Fibroblast of mammary gland (primary cell): ENCODE measurements at regions not wholly inside any gene's neighbourhood (a gene's known extent, or its start where the extent isn't known, plus 50 kb on each side); places are given as distances from the start of the nearest gene placed in this dataset.

ENCODE experiments used
- DNase-seq: peaks from one replicate; pipeline ENCODE4 v3.0.0-alpha.2; 2010; ENCODE audit warnings: low read depth
- H3K4me3 ChIP-seq: 2 replicates; pipeline ENCODE4 v1.5.1; 2011; ENCODE audit warnings: low read depth, mild to moderate bottlenecking, low read length, moderate library complexity; ENCODE audit not compliant: control insufficient read depth
- CTCF ChIP-seq: conservative IDR thresholded peaks from 2 replicates; pipeline ENCODE4 v1.5.1; 2011; ENCODE audit warnings: low read depth, low read length, inconsistent platforms; ENCODE audit not compliant: control insufficient read depth, insufficient read depth

GRCh38 chr13:59363947-59364346, 799.8 kb downstream of the DIAPH3 start:
- TF ChIP-seq CTCF: no peak
- DNase-seq: no peak
- H3K4me3 ChIP-seq: no peak overlapping the region

- no peak for TF ChIP-seq CTCF
- H3K4me3 ChIP-seq: no peak overlapping the region
- no peak for DNase-seq
Observed at GRCh38 chr13:59364641-59365085, 799.1 kb downstream of the DIAPH3 start.

DNA sequence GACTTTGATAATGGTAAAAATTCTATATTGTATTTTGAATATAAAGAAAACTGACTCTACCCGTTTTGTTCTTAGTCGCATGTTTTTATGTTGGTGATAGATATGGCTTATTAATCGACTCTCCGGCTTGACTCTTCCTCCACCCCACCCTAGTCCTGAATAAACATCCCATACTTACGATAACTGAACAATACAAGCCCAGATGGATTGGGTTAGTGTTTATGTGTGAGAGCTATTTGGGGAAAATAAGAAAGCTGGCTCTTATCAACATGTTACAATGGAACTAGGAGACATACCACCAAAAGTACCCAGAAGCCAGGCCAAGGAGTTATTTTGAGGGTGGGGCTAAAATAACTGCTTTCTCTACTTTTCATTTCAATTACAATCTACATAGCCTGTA, 796.3 kb downstream of the DIAPH3 start:
- no peak for TF ChIP-seq CTCF

DNA sequence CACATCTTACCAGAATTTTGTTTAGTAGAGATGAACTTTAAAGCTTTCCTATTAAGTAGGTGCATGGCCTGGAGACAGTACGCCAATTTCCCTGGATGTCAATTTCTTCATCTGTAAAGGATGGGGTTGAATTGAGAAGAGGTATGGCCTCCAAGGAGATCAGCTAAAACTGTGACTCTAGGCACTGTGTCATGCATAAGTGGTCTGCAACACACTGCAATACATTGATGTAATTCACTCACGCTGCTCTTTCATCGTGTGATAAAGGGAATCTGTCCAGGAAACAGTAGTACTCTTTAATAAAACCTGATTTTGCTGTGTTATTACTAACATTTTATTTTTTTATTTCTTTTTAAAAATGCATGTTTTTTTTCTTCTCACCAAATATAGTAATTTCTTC, 795.8 kb downstream of the DIAPH3 start:
- no peak for TF ChIP-seq CTCF
- DNase-seq: no peak
- H3K4me3 ChIP-seq: no peak overlapping the region

More for the DNA sequence above, 796.3 kb downstream of the DIAPH3 start:
- DNase-seq: no peak
- H3K4me3 ChIP-seq: no peak overlapping the region

DNA sequence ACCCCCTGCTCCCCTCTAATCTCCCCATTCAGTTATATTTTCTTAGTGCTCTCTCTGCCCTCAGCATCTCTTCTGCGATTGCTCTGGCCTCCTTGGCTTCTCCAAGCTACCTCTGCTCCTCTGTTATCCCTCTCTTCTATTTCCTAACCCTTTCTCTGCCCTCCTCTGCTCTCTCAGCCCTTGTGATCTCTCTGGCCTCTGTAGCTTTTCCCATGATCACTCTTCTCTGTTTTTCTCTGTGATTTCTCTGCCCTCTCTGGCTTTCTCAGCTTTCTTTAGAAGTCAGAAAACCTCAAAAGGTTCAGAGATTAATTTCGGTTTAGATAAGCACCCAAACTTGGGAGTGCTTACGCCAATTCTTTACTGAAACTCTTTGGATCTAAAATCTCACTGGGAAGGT, 795.0 kb downstream of the DIAPH3 start:
- TF ChIP-seq CTCF: no peak
- no peak overlapping the region for H3K4me3 ChIP-seq
- no peak for DNase-seq

DNA sequence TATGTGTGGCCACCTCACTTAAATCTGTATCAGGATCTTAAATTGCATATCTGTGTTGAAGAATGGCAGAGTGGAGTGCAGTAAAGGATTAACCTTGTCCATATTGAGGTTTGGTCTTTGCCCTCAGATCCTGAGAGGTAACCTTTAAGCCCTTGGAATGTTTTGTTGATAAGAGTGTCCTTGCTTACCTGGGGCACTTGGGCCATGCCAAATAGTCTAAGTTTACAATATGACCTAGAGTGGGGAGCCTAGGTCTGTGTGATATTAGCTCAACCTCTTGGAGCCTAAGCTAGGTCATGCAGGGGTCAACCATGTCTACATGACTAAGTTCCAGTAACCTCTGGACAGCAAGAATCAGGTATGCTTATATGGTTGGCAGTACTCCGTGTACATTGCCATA, 792.5 kb downstream of the DIAPH3 start:
- TF ChIP-seq CTCF: no peak
- H3K4me3 ChIP-seq: no peak overlapping the region
- no peak for DNase-seq

DNA sequence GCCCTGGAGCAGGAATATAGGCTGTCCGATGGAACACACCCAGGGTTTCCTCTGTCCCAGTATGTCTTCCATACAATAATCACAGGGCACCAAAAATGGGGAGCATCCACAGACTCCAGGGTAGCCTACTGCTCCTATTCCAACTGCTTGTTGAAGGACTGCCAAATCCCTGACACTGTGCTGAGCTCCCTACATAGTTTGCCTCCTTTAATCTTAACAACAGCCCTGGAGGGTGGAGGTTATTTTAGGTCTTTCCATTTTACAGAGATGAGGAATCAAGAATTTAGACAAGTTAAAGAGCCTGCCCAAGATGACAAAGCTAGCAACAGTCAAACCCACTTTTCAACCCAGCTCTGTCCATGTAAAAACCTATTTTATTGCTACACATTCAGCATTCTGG, 790.4 kb downstream of the DIAPH3 start:
- H3K4me3 ChIP-seq: no peak overlapping the region
- no peak for TF ChIP-seq CTCF
- DNase-seq: no peak
